GM12892 (cell line): ENCODE measurements at regions not wholly inside any gene's neighbourhood (a gene's known extent, or its start where the extent isn't known, plus 50 kb on each side); places are given as distances from the start of the nearest gene placed in this dataset.

Source experiments
- POLR2A ChIP-seq: IDR thresholded peaks from 2 replicates; pipeline ENCODE4 v1.6.1; 2011; ENCODE audit warnings: low read depth, low read length, control low read depth
- TAF1 ChIP-seq: IDR thresholded peaks from 2 replicates; pipeline ENCODE4 v1.6.1; 2011; ENCODE audit warnings: low read depth, mild to moderate bottlenecking, control low read depth, low read length, borderline replicate concordance

DNA sequence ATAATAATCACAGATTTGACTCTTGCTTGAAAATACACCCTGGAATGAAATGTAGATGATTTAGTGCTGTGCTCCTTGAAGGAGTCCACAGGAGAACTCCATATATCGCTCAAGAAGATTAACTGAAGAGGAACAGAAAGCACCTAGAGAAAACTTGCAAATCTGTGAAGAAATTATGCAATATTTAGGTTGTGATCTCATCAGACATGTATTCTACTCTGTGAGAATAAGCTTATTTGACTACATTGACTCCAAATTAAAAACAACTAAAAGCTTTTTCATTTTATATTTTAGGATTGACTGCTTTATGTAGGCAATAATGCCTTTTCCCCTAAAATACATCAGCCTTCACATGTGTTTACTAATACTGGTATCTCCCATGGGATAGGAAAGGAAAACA lies 906.6 kb upstream of the LRATD1 start:
- TF ChIP-seq TAF1 (no peak), POLR2A (no peak)
